GM11168 (cell line): ENCODE measurements at regions not wholly inside any gene's neighbourhood (a gene's known extent, or its start where the extent isn't known, plus 50 kb on each side); places are given as distances from the start of the nearest gene placed in this dataset.

Source experiments
- in situ Hi-C: fragments of 300-500 bp; cut with MboI; formaldehyde crosslinking; loops from one replicate; pipeline ENCODE4 v1.12.0; 2022; ENCODE audit warnings: low sequenced_read_pairs; ENCODE audit not compliant: unreplicated experiment

DNA sequence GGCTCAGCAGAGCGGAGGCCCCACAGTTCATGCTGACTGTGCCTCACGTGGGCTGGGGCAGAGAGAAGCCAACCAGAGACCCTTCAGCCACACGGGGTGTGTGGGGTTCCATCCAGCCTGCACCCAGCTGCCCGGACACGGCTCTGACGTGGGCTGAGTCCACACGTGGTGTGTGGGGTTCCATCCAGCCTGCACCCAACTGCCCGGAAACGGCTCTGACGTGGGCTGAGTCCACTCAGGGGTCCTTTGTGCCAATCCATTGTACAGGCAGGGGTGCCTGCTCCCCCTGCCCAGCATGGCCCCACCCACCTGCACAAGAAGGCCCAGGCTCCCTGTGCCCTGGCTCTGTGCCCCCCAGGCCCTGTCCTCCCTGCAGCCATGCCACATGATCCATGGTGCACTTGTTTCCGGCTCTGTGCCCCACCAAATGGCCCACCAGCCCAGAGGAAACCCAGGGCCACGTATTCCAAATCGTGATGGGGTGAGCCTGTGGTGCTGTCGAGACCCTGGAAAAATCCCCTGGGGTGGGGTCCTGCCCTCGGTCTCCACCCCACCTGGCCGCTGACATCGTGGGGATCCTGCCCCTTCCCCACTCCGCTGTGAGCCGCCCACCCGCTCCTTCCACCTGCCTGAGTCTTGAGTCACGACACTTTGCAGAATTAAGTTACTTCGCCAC is 99.3 kb upstream of the SFSWAP start:
- in situ Hi-C loops: no loop called here

DNA sequence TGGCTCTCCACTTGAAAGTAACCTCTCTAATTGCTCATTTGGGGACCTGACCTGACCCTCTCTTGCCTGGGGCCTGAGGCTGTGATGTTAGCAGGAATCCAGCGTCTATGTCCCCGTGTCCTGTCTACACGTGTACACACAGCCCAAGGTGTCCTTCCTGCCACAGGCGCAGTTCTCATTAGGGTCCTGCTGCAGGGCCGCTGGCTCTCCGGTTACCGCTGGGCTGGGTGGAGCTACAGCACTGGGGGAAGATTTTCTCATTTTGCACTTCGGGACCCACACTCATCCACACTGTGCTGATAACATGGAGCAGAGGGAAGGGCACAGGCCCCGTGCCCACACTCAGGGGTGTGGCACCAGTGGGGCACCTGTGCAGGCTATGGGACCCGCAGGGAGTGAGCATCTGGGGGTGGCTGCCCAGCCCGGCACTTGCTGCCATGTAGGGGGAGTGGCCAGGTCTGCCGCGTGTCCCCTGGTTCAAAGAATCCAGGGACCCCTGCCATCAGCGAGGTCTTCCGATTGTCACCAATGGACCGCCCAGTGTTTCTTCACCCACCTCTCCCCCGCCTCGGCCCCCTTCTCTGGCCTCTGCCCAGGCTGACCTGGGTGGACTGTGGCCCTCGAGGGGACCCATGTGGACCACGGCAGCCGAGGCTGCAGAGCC is 98.7 kb upstream of the SFSWAP start:
- in situ Hi-C loops: no loop called here

DNA sequence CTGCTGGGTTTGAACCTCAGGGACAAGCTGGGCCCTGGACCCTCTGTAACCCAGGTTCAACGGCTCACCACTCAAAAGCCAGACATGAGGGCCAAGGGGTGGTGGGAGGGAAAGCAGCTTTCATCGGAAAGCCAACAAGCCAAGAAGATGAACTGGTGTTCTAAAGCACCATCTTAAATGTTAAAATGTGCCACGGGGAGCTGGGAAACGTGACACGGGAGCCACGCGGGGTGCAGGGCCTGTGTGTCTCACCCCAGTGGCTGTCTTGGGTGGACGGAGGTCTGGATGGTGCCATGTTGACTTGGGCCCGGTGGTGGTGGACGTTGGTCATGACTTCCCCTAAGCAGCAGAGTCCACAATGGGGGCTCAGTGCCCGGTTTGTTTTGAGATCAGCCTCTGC is 97.7 kb upstream of the SFSWAP start:
- in situ Hi-C loops: no loop called here

DNA sequence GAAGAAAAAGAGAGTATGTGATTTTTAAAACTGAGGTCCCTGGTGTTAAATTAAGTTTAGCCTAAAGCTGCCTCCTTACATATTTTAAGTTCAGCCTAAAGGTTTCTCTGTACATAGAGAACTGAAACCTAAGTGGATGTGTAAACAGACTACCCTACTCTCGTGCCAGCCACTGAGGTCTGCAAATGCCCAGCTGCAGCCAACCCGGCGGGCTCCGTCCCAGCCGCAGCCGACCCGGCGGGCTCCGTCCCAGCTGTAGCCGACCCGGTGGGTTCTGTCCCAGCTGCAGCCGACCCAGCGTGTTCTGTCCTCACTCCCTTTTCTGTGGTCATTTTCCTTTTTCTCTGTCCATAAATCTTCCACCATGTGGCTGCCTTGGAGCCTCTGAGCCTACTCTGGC is 97.2 kb upstream of the SFSWAP start:
- in situ Hi-C loops: no loop called here

DNA sequence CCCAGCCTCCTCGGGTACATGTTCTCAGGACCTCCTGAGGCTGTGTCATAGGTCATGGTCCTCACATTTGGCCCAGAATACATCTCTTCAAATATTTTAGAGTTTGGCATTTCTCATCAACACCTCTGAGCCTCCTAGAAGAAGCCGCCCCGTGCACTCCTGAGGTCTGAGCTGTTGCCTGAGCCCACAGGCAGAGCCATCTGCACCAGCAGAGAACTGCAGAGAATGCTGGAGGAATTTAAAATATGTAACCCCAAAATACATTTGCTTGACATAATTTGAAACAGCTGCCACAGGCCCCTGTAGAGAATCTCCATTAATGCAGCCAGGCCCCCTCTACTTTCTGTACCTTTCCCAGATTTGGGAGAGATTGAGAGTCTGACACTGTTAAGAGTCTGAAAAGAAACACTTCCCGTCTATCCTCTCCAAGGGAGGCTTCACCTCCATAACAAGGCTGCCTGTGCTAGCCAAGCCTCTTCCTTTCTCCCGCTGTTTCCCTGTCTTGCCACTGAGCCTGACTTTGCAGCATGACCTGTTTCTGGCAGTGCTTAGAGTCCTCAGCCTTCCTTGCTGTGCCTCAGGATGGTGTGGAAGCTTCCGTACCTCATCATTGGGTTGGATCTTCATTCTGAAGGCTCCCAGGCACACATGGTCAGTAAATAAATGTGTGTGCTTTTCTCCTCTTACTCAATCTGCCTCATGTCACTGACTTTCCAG is 95.4 kb upstream of the SFSWAP start:
- in situ Hi-C loops: no loop called here

DNA sequence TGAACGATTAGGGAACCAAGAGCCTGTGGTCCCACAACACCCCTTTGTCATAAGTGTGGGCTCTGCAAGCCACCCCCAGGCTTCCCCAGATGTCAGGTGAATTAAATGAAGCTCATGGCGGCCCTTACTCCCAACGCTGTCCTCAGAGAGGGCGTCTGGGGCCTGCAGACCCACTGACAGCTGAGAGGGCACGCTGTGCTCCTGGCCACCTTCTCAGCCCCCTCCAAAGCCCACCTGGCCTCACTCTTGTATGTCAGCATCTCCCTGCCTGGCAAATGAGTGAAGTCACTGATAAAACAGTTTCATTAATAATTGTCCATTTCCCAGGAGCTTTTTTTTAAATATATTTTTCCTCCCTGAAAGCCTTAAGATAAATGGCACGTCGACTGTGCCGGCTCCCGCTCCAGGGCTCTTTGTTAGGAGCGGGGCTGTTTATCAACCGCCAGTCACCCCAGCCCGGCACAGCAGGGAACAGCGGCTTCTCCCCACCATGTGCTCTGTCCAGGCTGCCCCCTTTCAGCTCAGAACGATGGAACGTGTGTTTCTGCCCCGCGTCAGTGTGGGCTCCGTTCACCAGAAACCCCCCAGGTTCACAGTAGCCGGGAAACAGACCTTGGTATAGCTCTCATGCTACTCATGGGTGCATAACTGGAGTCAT is 94.7 kb upstream of the SFSWAP start:
- in situ Hi-C loops: no loop called here

DNA sequence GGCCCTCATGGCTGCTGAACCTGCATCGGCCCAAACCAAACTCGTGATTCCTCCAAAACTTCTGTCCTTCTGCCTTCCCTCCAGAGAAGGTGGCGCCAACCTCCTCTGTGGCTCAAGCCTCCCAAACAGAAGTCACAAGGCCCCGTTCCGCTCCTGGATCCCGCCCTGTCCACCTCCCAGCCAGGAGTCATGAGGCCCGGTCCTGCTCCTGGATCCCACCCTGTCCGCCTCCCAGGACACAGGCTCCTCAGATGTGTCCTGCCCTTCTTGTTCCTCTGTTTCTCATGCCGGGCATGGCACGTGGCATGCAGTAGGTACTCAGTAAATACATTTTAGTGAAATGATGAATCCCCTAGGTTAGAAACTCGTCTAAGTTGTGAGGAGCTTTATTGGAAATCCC is 94.2 kb upstream of the SFSWAP start:
- in situ Hi-C loops: no loop called here

DNA sequence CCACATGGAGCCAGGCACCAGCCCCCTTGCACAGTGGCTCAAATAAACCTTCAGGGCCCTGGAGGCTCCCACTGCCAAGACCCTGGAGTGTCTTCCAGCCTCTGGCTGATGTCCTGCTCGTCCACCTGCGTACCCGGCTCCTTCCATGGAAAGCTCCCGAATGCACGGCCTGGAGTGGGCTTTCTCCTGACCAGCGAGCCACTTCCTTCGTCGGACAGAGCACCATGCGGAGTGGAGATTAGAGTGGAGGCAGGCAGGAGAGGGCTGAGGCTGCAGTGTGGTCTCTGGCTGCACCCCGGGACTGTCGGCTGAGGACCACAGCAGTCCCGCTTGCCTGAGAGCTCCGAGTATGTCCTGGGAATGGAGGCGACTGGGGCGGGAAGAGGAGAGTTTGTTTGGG is 93.7 kb upstream of the SFSWAP start:
- in situ Hi-C loops: no loop called here

DNA sequence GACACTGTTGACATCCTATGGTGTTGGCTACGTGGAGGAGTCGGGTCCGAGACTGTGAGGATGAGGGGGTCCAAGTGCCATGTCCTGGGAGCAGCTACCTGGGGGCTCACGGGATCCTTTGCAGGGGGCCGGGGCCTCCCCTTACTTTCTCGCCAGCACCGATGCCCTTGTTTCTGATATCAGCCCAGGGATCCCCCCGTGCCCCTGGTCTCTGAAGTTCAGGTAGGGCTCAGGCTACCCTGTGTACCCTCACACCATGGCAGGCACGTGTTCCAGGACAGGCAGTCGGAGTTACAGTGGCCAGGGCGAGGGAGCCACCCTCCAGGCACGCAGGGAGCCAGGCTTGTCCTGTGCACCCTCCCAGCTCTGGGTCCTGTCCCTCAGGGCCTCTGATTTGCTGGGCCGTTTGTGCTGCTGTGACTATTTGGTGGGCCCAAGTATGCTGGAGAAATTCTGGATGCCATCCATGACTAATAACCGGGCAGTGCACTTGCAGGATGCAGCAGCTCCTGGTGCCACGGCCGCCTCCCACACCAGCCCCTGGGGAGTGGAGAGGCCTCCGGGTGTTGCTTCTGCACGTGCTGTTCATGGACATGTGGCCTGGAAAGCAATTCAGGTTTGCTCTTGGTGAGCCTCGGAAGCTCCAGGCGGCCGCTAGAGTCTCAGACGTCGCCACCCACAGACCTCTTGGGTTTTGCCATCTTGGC is 93.1 kb upstream of the SFSWAP start:
- in situ Hi-C loops: no loop called here

DNA sequence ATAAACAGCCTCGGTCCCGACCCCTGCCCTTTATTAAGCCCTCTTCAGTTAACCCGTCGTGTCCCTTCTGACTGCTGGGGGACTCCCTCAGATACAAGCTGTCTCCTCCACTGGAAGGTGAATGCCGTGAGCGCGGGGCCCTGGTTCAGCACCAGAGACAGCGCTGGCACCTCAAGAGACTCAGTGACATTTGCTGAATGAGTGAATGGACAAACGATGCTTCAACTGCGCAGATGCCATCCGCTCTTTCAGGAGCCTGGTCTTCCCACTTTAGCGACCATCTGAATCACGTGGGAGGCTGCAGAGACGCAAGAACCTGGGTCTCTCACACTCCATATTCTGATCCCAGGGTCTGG is 92.6 kb upstream of the SFSWAP start:
- in situ Hi-C loops: no loop called here

DNA sequence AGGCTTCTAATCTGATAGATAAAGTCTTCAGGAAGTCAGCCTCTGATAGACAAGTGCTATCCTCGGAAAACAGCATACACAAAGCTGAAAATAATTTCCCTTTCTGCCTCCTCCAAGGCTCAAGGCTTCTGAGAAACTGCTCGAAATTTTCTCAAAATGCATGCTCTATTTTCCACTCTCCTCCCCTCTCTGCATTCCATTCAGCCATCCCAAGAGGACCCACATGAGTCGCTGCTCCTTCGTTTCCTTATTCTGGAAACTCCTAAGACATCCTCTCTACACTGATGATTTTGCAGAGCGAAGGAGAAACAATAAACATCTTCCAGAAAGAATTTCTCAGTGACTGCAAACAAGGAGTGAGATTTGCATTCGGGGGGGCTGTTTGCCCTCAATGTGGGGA is 92.2 kb upstream of the SFSWAP start:
- in situ Hi-C loops: no loop called here

DNA sequence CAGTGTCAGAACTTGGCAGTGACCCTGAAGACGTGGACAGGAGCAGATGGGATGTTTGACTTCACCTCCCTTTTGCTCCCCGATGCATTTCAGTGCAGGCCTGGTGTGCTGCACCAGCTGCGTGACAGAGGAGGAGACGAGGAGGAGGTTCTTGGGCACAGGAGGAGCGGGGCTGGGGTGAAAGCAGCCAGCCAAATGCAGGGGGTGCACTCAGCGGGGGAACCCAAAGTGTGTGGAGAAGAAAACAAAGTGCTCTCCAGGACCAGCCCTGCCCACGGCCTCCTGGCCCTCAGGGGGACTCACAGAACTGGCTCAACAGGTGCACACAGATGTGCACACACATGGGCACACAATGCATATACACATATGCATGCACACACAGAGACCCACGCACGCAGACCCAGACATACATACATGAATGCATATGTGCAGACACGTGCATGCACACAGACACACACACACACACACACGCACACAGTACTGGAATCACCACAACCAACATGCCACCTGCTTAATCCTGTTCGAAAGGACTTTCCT is 91.7 kb upstream of the SFSWAP start:
- in situ Hi-C loops: no loop called here

DNA sequence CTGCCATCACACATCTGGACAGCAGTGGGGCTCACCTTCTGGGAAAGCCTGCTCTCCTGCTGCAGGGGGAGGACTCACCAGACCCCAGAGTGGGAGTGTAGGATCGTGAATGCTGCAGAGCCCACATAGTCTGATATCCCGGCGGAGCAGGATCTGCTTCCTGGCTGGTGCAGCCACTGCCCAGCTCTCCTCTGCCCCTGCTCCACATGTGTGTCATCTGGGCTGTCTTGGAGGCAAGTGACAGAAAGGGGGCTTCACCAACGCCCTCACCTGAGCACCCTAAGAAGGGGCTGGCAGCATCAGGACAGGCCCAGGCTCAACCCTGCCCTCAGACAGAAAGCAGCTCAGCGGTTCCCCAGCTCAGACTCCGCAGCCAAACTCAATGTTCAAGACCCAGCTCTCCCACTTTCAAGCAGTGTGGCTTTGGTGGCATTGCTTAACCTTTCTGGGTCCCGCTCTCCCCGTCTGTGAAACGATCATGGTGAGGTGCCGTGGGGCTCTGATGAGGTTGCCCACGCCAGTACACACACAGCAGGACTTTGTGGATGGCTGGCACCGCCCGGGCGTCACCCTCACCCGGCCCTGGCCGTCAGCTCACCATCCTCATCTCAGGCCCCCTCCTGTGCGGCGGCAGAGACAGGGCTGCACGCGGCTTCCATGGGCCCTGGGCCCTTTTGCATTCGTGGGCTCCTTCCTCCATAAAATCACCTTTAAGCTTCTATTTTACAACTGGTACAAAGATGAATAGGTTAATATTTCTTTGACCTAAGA is 91.0 kb upstream of the SFSWAP start:
- in situ Hi-C loops: loop anchor here (5.0 kb wide), 1 partner anchor 273 kb away; no protein-coding TSS in a partner anchor

DNA sequence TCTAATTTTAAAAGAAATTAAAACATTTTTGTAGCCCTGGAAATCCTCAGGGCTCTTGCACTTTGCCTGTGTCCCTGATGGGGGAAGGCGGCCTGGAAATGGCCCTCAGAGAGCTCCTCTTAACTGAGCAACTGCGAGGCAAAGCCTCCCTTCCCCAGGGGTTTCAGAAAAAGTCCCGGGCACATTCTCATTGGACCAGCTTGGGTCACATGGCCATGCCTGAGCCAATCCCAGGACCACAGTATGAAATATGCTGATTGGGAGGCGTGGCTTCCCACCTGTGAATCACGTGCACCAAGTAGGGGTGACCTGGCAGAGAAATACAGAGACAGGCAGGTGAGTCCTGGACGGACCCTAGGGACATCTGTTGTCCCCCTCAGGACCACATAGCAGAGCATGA is 90.4 kb upstream of the SFSWAP start:
- in situ Hi-C loops: loop anchor here (5.0 kb wide), 1 partner anchor 273 kb away; no protein-coding TSS in a partner anchor

DNA sequence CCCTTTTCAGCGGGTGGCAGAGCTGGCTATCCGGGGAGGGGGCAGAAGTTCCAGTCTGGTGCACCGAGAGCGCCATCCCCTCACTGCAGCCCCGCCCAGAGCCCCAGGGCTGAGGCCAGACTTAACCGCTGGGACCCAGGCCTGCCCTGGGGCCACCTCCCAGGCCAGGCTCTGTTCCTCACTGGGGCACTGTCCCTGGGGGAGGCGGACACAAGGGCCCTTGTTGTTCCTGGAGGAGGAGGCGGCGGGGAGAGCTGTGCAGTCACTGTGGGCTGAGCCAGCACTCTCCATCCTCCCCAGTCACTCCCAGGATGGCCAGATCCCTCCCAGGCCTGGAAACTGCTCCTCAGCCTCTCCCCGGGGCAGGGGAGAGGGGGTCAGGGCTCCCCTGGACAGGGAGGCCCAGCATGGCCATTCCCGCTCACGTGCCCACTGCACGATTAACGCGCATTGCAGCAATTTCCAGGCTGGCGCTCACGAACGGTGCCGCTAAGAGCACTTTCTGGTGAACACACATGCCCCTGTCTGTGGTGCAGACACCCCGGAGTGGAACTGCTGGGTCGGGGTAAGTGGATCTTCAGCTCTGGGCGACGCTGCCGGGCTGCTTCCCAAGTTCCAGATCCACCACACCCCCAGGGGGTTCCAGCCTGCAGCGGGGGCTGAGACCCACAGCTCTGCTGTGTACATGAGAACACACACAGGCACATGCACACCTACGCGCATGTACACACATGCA is 89.8 kb upstream of the SFSWAP start:
- in situ Hi-C loops: loop anchor here (5.0 kb wide), 1 partner anchor 274 kb away; no protein-coding TSS in a partner anchor

DNA sequence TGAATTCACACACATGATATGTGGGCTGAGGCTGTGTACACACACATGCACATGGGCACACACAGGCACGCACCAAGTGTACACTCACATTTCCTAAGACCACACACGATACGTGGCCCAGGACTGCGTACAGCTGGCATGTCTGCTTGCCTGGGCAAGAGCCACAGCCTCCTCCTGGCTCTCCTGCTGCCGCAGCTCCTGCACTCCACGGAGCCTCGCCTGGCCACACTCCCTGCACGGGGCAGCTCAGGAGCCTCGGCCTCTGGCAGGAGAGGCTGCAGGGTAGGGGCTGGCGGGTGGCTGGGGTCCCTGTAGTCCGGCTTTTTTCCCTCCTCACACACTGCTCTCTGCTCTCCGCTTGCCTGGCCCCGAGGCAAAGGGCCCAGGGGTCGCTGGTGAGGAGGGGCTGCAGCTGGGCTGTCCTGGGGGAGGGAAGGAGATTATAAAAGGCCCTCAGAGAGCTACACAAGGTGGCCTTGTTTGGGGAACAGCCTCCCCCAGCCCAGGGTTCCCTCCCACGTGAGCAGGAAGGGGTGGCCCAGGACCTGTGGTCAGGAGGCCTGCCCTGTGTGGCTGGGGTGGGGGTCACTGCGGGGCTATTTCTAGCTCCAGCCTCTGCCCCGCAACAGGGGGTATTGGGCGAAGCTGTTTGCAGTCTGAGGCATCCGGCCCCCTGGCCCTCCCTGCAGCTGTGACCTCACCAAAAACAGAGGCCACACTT is 89.0 kb upstream of the SFSWAP start:
- in situ Hi-C loops: loop anchor here (5.0 kb wide), 1 partner anchor 275 kb away; no protein-coding TSS in a partner anchor

DNA sequence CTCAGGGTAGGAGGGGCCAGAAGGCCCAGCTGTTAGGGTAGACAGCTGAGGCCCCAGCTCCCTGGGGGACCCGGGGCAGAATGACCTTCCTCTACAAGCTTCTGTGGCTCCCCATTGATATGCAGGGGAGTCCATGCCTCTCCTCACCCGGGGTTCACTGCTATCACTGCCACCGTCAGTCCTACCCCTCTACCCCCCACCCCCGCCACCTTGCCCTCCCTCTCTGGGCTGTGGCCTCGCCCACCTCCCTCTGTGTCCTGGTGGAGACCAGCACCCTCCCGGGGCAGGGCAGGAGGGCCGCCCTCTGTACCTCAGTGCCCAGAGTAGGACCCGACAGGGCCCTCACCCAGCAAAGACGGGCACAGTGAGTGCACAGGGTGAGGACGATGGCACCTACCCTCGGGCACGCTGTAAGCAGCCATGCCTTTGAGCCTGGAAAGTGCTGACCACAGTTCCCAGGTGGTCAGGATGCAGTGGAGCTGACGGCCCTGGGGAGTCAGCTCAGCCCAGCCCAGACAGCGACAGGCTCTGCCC is 88.4 kb upstream of the SFSWAP start:
- in situ Hi-C loops: loop anchor here (5.0 kb wide), 1 partner anchor 275 kb away; no protein-coding TSS in a partner anchor
